SKM-1 treated with dmso at 0.1 percent for 144 hours (cell line): ENCODE measurements at regions not wholly inside any gene's neighbourhood (a gene's known extent, or its start where the extent isn't known, plus 50 kb on each side); places are given as distances from the start of the nearest gene placed in this dataset.
"Not testable (repeated sequence)": the region's sequence is repeated elsewhere in the genome, so short reads cannot be mapped to it uniquely, and the experiment has no call there.

ENCODE experiments used
- DNase-seq: peaks from one replicate; lab custom pipeline; 2025; ENCODE audit not compliant: unreplicated experiment; lab: John Stamatoyannopoulos, UW

DNA sequence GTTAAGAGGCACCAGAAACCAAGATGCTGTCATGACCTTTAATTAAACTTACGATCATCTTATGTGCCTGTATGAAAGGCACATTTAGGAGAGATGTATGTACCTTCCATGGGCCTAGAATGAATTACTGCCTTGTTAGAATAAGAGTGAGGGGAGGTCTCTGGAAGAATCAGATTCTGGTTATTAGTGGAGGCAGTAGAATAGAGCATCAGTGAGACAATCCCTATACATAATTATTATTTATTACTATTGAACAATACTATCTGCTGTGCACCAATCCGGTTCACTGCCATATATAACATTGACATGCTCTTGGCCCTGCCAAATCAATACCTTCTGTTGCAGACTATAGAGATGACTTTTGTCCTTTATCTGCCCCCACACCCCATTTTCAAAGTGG lies 776.5 kb downstream of the DHX35 start:
- no peak for DNase-seq

GRCh38 chr20:39736434-39737327 lies 774.5 kb downstream of the DHX35 start:
- DNase-seq: no peak

GRCh38 chr20:39725513-39725912 lies 763.4 kb downstream of the DHX35 start:
- DNase-seq: not testable (repeated sequence)

- no peak for DNase-seq
Measured at GRCh38 chr20:39719293-39719692, 757.1 kb downstream of the DHX35 start.

DNA sequence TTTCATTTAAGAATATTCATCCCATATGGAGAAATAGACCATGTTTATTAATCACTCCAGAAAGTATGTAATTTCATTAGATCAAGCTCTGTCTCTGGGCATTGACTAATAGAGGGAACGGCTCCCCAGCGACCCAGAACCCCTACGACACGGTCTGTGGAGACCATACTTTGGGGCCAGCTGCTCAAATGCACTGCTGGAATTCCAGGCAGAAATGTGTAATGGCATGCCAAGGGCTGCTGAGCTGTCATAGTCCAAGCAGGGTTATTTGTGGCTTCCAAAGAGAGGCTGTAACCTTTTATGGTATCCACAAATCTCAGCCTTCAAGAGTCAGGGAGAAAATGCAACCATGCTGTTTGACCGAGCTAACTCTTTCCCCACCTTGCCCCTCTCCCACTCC lies 755.8 kb downstream of the DHX35 start:
- no peak for DNase-seq

GRCh38 chr20:39716796-39717341 lies 754.7 kb downstream of the DHX35 start:
- DNase-seq: no peak

DNA sequence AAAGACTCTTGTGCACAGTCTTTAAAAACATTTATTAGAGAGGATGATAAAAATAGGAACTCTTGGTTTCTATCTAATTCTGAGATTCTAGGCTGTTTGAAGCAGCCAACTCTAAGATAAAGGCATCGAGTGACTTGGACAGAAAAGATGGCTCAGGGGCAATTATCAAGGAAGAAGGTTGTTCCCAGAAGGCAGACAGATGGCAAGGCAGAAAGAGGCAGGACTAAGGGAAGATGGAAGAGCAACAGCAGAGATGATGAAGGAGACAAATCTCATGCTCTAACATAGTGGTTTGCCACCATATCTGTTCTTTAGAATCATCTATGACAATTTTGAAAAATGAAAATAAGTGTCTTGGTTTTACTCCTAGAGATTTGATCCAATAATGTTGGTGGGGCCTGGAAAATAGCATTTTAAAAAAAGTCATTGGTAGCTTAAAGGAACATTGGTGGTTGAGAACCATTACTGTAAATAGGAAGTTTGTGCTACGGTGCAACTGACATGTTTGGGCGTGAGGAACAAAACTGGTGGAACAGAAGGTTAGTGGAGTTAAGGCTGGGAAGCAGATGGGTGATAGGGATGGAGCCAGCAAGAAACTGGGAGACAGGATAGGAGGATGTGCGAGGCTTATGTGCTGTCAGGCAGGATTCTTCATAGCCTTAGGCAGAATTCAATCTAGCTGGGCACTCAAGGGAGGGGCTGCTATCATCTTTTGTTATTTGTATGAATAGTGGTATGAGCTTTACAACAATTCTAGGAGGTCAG lies 751.1 kb downstream of the DHX35 start:
- no peak for DNase-seq

GRCh38 chr20:39706184-39706663 lies 744.1 kb downstream of the DHX35 start:
- no peak for DNase-seq

DNA sequence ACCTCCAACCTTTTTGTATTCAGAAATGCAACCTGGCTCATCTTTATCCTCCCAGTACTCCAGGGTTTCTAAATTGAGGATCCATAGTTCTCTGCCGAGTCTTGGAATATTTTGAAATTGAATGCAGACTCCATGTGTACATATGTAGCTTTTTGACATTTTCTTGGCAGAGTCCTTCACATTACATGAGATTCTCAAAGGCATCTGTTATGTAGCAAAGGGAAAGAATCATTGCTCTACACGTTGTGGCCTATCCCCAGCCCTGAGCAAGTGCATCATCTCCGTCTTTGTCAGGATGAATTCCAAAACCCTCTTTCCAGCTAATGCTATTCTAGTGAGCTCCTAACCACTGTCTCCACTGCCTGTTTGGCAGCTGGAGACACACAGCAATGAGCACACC lies 742.9 kb downstream of the DHX35 start:
- no peak for DNase-seq

DNA sequence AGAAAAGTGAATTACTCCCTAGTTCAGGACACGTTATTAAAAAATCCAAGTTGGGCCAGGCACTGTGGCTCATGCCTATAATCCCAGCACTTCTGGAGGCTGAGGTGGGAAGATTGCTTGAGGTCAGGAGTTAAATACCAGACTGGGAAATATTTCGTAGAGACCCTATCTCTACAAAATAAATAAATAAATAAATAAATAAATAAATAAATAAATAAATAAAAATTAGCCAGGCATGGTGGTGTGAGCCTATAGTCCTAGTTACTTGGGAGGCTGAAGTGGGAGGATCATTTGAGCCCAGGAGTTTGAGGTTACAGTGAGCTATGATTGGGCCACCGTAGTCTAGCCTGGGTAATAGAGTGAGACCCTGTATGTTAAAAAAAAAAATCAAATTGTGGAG lies 741.2 kb downstream of the DHX35 start:
- not testable (repeated sequence) for DNase-seq

DNA sequence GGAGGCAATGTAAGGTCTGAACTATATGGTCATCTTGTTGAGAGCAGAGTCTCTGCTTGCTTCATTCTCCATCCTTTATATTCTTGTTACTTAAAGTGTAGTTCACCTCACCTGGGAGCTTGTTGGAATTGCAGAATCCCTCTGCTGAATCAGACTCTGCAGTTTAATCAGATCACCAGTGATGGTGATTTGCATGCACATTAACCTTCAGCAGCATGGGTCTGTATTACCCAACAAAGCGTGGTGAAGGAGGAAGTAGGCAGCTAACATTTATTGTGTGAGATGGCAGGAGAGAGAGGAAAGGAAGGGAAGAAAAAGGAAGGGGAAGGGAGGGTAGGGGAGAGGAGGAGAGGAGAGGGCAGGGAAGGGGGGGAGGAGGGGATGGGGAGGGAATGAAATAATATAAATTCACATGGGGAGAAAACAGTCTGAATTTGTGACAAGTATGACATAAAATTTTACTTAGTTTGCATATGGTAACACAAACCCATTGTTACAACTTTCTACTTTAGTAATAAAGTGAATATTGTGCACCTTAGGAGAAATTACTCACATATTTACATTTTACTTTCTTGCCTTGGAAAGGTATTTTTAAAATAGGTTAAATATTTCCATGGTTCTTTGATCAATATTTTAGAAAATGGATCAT lies 740.7 kb downstream of the DHX35 start:
- no peak for DNase-seq

GRCh38 chr20:39700528-39700927 lies 738.4 kb downstream of the DHX35 start:
- DNase-seq: no peak

GRCh38 chr20:39699166-39699725 lies 737.1 kb downstream of the DHX35 start:
- DNase-seq: no peak

DNA sequence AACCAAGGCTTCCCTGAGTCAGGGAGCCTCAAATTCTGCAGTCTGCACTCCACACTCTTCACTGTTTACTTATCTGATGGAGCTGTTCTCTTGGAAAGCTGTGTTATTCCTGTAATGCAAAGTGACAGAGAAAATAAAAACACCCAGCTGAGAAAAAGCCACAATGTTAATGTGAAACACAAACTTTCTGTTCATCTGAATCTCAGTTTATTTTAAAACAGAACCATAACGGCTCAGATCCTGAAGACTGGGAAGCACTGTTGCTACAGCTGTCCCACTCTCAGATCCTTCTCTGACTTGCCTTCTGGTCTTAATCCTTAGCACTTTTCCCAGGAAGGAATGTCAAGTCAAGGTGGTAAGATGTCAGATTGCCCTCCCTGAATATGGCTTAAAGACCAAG lies 736.6 kb downstream of the DHX35 start:
- DNase-seq: no peak

GRCh38 chr20:39691151-39691862 lies 729.2 kb downstream of the DHX35 start:
- no peak for DNase-seq

GRCh38 chr20:39676857-39677391 lies 714.8 kb downstream of the DHX35 start:
- DNase-seq: no peak

DNA sequence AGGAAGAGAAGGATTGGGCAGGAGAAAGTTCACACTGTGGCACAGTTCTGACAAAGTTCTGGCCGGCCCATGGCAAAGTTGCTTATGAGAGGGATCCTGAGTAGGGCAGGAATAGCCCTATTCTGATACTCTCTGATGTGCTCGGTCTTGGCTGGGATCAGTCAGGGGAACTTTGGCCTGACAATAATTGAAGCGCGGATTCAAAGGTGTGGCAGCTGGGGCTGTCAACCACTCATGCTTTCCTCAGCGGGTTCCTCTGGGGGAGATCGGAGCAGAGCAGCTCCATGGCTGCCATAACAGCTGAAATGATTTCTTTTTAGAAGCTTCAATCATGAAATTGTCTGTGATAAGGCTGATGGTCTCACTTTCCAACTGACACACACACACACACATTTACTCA lies 714.1 kb downstream of the DHX35 start:
- no peak for DNase-seq

- no peak for DNase-seq
Measured at GRCh38 chr20:39674842-39675241, 712.7 kb downstream of the DHX35 start.

GRCh38 chr20:39670988-39671387 lies 708.8 kb downstream of the DHX35 start:
- DNase-seq: no peak

DNA sequence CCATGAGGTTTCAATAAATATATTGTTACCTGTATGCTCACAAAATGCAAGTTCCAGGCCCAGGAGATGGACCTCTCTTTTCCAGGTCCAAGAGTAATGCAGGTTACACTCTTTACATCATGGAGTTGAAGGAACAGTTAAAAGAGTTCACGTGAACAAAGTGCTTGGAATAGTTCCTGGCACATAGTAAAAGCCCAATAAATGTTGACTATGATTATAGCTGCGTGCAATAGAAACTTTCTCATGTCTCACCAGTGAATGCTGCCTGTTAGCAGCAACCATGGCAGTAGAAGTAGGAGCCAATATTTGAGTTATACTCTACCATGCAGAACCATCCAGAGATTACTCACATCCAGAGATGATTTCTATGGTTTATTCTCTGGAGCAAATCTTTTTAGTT lies 707.5 kb downstream of the DHX35 start:
- no peak for DNase-seq
